GM18867 (cell line): ENCODE measurements at regions not wholly inside any gene's neighbourhood (a gene's known extent, or its start where the extent isn't known, plus 50 kb on each side); places are given as distances from the start of the nearest gene placed in this dataset.

Experiments used
- ATAC-seq: cut with Tn5 transposase; IDR thresholded peaks from one replicate; pipeline ENCODE4 v1.9.1; 2021; ENCODE audit warnings: mild to moderate bottlenecking, moderate library complexity; ENCODE audit not compliant: unreplicated experiment

DNA sequence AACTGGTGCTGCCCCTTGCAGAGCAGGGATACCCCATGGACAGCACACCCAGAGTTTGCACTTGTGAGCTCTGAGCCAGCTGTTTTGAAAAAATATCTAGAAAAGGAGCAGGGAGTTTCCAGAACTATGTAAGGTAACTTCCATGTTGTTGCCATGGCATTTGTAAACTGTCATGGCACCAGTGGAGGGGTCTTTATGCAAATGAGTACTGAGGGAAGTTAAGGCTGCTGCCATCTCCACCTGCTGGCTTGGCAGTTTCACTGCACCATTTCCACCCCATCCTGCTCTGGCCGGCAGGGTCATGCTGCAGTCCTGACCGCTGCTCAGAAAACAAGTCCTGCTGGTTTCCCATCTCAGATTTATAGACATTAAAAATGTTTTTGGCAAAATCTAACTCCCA lies 52.3 kb upstream of the SNTG2 start:
- ATAC-seq: no peak

- no peak for ATAC-seq
Observed at GRCh38 chr2:897091-897490, 53.6 kb upstream of the SNTG2 start.

DNA sequence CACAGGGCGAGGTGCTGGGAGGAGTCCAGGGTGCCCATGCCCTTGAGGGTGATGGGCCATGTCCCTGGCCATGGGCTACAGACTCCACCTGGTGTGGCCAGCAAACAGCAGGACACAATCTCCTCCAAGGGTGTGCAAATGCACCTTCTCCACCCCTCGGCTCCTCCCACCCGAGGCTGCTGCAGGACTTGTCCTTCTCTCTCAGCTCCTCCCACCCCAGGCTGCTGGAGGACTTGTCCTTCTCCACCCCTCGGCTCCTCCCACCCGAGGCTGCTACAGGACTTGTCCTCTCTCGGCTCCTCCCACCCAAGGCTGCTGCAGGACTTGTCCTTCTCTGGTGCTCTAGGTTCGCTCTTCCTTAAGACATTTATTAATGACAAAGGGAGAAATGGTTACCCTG lies 57.3 kb upstream of the SNTG2 start:
- ATAC-seq: no peak

- ATAC-seq: no peak
Observed at GRCh38 chr2:892892-893291, 57.8 kb upstream of the SNTG2 start.

GRCh38 chr2:892401-892800 lies 58.2 kb upstream of the SNTG2 start:
- no peak for ATAC-seq

GRCh38 chr2:891734-892133 lies 58.9 kb upstream of the SNTG2 start:
- ATAC-seq: no peak

DNA sequence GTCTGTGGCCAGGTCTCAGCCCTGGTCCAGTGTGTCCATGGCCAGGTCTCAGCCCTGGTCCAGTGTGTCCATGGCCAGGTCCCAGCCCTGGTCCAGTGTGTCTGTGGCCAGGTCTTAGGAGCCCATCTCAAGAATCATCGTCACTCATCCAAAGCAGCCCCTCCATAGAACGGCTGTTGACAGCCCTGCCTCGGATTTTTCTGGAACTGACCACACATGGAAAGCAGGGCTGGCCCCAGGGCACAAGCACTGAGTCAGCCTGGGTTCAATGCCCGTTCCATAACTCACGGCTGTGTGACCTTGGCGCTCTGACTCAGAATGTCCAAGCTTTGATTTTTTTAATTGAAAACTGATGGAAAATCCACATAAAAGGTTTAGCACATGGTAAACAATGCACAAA lies 59.9 kb upstream of the SNTG2 start:
- no peak for ATAC-seq

- ATAC-seq: no peak
Observed at GRCh38 chr2:890214-890613, 60.4 kb upstream of the SNTG2 start.

- no peak for ATAC-seq
Observed at GRCh38 chr2:888906-889566, 61.6 kb upstream of the SNTG2 start.

DNA sequence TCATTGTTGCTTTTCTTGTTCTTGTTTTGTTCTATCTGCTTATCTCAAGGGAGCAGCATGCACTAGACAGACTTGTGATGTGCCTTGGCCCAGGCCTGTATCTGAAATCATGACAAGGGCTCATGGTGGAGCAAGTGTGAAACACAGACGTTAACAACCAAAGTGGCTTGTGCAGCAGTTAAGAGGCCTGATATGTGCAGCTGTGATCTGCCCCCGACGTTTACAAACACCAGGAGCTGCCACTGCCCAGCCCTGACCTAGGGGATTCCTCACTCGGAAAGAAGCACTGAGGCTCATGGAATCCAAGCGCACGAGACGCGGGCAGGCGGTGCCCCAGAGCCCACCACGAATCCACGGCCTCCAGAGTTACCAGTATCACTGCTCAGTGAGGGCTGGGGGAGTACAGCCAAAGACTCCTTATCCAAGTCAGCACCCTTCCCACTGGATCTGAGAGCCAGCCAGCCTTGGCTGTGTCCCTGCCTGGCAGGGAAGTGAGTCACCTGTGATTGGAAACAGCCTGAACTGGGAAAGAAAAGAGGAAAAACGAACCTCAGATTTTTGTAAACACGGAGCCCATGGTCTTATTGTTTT lies 62.3 kb upstream of the SNTG2 start:
- ATAC-seq: no peak

DNA sequence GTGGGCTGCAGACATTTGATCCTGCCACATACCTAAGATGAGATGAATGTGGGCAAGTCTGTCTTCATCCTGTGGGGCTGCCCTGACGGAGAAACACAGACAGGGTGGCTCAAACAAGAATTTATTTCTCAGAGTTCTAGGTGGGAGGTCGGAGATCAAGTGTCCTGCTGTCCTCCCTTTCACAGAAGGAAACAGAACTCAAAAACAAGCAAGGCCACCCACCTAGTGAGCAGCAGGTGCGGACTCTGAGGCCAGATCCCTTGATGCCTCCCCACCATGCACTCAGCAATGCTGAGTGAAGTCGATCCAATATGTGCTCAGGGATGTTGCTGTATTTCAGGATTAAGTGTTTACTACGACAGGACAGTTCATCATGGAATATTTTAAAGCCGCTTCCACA lies 63.0 kb upstream of the SNTG2 start:
- ATAC-seq: no peak

DNA sequence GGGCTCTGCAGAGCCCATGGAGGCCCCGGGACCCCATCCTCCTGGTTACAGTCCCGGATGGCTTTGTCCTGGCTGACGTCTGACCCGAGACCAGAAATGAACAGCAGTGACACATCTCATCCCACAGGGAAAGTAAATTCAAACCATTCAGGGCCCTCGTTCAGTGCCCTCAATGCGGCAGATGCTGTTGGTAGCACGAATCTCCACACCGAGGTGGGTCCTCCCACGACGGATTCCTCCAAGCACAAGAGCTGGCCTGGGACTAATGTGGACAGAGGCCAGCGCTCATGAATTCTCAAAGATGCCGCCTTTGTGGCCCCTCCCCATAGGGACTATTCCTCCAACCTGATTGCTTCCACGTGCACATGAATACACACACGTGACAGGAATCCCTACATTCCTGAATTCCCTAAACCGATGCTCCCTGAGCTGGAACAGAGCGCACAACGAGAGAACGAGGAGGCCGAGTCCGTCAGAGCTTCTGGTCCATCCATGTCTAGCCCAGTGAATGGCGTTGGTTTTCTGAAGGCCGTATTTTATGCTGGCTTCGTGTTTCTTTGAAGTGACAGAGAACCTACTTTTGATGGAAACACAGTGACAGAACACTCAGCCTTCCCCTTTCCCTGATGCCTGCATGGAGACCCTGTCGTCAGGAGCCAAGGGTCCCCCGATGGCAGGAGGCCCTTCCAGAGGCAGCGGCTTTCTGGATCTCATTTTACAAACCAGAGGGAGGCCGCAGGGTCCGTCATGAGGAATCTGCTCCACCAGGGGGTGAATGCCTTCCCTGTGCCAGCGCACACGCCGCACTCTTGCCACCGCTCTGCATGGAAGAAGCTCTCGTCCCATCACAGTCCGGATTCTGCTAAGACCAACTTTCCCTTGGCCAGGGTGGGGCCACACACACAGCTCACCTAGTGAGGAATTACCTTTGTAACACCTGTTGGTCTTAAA lies 64.3 kb upstream of the SNTG2 start:
- ATAC-seq: no peak

DNA sequence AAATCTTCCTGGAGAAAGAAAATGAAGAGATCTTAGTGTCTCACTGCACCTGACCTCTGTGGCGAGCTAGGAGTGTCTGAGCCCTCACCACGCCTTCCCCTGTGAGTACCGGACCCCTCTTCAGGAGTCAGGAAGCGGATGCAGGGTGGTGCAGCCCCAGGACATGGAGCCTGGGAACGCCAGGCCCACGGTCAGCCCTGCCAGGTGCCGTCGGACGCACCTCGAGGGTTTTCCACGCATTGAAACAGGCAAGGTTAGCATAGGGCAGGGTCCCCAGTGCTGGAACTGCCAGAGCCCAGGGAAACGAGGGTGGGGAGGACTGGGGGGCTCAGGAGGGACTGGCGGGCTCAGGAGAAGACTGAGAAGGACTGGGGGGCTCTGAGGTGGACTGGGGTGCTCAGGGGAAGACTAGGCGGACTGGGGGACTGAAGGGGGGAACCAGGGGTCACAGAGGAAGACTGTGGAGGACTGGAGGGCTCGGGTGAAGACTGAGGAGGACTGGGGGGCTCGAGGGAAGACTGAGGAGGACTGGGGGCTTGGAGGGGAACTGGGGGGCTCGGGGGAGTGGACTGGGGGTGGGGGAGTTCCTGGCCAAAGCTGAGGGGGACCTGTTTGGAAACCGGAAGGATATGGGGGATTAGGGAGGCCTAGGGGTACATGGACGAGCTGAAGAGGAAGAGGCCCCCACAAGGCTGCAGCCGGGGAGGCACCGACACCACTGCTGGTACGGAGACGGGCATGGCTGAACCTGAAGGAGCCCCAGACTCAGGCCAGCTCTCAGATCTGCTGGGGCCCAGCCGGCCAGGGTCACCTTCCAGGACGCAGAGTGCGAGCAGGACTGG lies 65.2 kb upstream of the SNTG2 start:
- ATAC-seq: no peak

DNA sequence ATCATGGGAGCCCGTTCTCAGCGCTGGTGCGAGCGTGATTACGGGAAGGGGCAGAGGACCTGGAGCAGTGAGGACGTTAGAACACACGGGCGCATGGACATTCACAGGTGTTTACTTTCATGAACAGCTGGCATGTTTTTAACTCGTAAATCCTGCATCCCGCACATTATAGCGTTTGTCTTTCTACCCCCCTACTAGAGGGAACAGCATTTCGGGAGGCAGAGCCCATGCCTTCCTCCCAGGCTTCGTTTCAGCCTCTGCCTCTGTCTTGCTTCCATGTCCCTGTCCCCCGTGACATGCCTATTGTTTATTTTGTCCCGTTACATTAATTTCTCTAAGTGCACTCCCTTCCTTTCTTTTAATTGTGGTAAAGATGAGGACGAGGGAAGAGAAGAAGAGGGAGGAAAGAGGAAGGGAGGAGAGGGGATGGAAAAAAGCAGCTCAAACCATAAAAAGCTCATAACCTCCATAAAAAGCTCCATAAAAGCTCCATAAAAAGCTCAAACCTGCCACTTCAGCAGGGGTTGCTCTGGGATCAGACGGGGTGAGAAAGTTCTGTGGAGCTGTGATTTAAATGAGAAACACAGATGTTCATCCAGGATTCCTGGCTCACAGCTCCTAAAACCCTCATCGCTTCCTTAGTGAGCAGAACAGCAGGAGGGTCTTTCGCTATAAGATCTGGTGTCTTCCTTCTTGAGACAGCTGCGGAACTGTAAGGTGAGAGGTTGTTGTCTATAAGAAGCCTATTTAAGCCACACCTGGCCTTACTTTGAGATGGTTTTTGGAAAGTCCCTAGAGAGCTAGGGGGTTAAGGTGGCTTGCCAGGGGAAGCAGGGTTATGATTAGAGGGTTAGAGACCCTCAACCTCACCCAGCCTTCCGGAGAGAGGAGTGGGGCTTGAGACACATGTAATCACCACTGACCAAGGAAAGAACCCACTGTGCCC lies 66.6 kb upstream of the SNTG2 start:
- ATAC-seq: no peak

GRCh38 chr2:883260-883802 lies 67.3 kb upstream of the SNTG2 start:
- ATAC-seq: no peak

GRCh38 chr2:881204-881918 lies 69.3 kb upstream of the SNTG2 start:
- ATAC-seq: peak; percentile 81

DNA sequence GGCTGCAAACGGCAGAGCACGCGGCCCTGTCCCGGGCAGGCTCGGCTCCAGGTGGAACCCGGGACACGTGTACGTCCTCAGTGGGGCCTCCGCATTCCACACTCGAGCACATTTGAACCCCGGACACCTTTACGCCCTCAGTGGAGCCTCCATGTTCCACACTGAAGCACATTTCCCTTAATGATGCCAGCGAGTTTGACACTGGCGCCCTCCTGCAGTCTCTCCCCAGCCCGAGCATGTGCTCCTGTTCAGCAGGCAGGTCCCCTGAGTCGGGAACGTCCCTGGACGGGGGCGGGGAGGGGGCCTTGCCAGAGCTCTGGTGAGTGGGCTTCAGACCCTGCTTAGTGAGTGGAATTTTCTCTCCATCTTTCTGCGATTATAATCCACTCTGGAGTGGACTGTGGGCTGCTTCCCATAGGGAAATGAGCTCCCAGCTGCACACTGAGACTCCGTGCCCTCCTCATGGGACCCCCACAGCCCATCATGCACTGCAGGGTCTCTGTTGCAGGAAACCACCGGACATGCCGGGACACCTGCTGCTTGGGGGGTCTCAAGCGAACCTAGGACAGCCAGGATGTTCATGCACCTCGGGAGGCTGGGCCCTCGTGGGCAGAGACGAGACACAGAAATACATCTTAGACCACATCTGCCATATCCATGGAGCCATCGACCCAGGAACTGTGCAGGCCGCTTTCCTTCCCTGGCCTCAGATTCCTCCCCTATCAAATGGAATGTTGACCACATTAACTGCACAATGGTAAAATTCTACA lies 70.3 kb upstream of the SNTG2 start:
- ATAC-seq: no peak

- no peak for ATAC-seq
Observed at GRCh38 chr2:879540-879939, 71.1 kb upstream of the SNTG2 start.
